AG20443 (cell line): ENCODE measurements at regions not wholly inside any gene's neighbourhood (a gene's known extent, or its start where the extent isn't known, plus 50 kb on each side); places are given as distances from the start of the nearest gene placed in this dataset.
"Not testable (repeated sequence)": the region's sequence is repeated elsewhere in the genome, so short reads cannot be mapped to it uniquely, and the experiment has no call there.

Experiments
- DNase-seq: peaks from one replicate; pipeline ENCODE4 v3.0.0; 2012; ENCODE audit warnings: low spot score, mixed read lengths

DNA sequence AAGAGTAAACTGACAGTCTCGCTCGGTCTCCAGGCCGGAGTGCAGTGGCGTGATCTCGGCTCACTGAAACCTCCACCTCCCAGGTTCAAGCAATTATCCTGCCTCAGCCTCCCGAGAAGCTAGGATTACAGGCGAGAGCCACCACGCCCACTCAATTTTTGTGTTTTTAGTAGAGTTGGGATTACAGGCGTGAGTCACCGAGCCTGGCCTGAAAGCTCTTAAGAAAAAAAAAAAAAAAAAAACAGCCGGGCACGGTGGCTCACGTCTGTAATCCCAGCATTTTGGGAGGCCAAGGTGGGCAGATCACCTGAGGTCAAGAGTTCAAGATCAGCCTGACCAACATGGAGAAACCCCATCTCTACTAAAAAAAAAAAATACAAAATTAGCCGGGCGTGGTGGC is 55.3 kb upstream of the THOC2 start:
- DNase-seq = not testable (repeated sequence)

DNA sequence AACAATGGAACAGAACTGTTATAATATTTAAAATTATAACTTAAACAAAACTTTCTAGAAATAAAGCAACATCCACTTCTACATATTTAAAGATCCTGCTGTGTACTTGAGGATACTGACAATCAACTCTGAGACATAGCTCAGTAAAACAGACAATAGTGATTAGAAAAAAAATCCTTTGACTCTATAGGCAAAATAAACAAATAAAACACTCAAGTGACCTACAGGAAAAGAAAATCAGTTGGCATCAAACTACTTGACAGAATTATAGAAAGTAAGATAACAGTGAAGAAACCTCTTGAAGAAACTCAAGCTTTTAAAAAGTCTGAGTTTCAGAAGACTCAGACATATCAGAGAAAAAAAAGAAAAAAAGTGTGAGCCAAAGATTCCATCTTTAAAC is 55.9 kb upstream of the THOC2 start:
- no peak for DNase-seq

DNA sequence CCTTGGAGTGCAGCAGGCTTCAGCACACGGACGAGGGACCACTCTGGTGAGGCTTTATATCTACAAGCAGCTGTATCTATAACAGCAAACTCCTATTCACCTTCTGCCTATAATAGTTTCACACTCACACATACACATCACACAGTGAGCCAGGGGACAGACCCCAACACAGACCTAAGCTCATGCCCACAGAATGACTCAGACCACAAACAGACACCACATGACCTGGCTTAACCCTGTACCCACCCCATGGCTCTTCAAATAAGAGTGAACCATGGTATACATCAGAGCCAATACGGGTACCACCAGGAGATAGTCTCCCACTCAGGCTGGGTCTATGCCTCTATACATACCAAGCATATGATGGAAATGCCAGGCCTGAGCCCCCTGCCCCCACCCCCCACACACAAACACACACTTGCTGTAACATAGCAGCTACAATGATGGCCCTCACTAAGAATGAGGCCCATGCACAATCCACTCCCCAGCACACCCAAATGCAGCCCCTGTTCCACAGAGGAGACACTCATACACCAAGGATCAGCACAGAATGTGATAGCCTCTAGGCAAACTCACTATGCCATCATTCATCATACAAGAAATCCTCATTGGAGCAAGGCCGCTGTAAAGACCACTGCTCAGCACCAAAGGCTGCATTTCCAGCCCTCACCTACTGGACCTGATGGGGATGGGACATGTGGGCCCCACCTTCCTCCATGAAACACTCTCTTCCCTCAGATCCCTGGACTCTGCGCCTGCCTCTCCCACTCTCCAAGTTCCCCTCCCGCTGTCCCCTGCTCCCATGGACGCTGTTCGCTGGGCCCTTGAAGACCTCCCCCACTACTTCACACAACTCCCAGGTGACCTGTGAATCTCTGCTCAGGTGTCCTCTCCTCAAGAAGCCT is 62.1 kb upstream of the XIAP start:
- no peak for DNase-seq

DNA sequence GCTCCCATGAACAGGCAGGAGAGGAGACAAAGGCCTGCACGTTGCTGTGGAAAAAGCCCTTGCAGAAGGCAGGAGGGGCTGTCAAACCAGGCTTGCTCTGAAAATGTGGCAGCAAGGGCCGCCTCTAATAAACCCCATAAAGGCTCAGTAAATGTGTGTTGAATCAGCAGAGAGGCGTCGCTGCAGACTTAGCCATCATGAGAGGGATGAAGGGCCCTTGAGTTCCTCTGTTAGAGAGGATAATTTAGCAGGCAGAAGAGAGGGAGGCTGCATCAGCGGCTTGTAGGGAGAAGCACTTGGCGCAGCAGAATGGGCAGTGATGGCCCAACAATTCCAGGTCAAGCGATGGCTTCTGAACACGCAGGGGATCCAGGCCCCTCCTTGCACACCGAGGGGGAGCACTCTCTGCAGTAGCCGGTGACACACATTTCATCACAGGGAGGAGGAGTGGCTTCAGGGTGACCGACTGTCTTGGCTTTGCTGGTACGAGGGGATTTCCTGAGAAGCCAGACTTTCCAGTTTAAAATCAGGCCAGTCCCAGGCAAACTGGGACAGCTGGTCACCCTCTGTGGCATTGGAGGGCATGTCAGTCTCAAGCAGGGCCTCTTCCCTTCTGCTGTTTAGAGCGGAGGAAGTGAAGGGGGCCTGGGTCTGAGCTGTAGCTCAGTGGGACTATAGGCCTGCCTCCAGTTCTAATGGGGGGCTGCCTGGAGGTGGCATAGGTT is 61.0 kb upstream of the XIAP start:
- DNase-seq = not testable (repeated sequence)

DNA sequence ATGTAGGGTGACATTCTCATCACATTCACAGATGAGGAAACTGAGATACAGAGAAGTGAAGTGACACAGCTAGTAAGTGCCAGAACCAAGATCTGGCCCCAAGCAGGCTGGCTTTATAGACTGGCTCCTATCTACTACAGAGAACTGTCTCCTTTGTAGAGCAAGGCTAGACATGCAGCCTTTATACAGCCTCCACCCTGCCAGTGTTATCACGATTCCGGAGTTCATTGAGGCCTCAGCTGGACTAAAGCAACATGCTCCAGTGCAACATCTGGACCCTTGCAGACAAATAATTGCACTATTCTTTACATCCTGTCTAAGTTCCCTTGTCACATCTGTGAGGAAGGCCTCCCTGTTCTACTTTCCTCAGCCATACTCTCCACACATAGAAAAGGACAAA is 58.0 kb upstream of the XIAP start:
- DNase-seq = no peak

DNA sequence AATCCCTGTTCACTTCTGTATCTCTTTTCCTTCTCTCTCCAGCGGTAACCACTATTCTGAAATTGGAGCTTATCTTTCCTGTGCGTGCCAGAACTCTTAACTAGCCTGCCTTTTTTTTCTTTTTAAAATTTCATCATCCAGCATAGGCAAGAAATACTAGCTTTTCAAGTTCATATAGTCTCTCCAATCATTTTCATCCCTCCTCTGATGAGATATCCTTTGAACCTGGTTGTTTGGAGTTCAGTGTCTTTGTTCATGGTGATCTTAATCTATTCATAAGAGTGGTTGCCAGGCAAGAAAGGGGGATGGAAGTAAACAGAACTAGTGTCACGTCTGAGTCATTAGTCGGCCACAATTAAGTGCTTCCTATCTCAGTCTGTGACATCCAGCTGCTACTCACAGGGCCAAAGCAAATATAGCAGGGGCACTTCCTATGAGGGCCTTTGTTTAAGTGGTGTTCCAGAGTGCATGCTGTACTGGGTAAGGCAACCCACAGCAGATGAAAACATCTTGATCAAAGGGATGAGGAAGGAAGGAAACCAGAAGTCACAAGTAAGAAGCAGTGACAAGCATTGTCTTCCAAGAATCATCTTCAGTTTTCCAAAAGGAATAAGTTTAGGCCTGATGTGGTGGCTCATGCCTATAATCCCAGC is 56.4 kb upstream of the XIAP start:
- DNase-seq = peak; percentile 49

DNA sequence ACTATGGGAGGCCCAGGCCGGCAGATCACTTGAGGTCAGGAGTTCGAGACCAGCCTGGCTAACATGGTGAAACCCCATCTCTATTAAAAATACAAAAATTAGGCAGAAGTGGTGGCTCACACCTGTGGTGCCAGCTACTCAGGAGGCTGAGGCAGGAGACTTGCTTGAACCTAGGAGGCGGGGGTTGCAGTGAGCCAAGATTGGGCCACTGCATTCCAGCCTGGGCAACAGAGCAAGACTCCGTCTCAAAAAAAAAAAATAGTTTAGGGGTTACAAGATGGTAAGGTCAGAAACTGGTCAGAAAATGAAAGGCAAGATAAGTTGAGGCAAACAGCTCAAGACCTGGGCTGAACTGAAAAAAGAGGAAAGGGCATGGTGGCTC is 55.9 kb upstream of the XIAP start:
- not testable (repeated sequence) for DNase-seq

DNA sequence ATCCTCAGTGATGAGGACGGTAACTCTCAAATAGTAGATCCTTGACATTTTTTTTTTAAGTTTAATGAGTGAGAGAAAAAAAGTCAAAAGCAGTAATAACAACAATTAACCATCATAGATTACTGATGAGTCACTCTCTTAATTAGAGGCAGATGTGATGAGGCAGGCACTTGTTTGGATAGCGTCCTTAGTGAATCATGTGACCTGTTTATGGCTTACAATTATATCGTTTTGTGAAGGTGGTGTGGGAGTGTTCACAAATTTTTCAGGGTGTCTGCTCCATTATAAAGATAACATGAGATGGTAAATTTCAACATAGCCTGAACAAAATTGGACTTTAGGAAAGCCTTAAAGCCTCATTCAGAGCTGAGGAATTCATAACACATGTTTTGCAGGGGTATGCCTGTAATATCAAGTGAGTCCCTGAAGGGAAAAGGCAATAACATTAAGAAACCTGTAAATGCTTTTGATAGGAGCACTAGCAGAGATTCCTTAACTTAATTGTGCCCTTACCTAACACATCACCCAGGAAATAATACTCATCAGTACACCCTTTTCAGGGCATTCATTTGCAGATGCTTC is 51.9 kb upstream of the XIAP start:
- DNase-seq = no peak

DNA sequence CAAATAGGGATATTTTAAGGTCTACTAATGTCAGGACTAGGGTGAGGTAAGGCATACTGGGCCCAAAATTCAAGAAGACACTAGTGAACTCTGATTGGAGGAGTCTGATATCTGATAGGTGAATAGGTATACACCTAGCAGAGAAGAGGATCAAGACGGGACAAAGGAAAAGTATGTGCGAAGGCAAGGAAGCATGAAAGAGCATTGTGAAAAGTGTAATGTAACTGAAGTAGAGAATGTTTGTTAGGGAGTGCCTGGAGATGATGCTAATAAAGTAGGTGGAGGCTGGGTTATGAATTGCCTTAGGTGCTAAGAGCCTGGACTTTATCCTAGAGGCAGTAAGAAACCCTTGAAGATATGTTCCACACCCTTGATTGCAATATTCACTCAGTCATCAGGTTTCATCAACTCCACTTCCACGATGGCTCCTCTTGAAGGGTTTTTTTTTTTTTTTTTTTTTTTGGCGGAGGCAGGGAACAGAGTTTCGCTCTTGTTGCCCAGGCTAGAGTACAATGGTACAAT is 49.9 kb upstream of the XIAP start:
- DNase-seq = no peak
